ENCODE measurements at regions not wholly inside any gene's neighbourhood (a gene's known extent, or its start where the extent isn't known, plus 50 kb on each side); places are given as distances from the start of the nearest gene placed in this dataset.
"Not testable (repeated sequence)": the region's sequence is repeated elsewhere in the genome, so short reads cannot be mapped to it uniquely, and the experiment has no call there.

DNA sequence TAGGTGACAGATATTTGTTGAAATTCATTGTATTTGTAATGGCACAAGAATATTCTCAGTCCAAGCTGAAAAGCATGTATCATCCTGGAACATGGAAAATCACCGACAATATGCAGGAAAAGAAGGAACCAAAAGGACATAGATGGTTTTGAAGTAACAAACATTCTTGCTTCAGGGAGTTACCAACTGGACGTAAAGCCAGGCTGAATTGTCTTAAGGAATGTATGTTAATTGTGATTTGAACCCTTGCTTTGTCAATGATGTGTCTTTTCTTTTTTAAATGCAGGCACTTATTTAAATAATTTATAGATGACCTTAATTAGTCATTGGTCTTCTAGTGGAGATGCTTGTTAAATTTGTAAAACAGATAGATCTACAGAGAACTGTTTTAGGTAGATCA lies 489.4 kb upstream of the ZP4 start:
- H3K9me3 ChIP-seq: no peaks in the 10 kb centered on the region
- no peaks in the 10 kb centered on the region for H3K27me3 ChIP-seq
- no peaks in the 10 kb centered on the region for H3K4me1 ChIP-seq
- no peaks in the 10 kb centered on the region for H3K36me3 ChIP-seq
- H3K4me3 ChIP-seq (replicated peaks in 1 of 3): no peak overlapping the region
- intact Hi-C loops (cut with DNase I): no loop called here
- H3K27ac ChIP-seq: no peak overlapping the region
- no peak for DNase-seq
- no peak for TF ChIP-seq POLR2A (IDR thresholded peaks at IDR 0.05)
- TF ChIP-seq, protein P1, sequence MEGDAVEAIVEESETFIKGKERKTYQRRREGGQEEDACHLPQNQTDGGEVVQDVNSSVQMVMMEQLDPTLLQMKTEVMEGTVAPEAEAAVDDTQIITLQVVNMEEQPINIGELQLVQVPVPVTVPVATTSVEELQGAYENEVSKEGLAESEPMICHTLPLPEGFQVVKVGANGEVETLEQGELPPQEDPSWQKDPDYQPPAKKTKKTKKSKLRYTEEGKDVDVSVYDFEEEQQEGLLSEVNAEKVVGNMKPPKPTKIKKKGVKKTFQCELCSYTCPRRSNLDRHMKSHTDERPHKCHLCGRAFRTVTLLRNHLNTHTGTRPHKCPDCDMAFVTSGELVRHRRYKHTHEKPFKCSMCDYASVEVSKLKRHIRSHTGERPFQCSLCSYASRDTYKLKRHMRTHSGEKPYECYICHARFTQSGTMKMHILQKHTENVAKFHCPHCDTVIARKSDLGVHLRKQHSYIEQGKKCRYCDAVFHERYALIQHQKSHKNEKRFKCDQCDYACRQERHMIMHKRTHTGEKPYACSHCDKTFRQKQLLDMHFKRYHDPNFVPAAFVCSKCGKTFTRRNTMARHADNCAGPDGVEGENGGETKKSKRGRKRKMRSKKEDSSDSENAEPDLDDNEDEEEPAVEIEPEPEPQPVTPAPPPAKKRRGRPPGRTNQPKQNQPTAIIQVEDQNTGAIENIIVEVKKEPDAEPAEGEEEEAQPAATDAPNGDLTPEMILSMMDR (IDR thresholded peaks at IDR 0.05): no peak
- 78 to 87% methylated on average over 2 of the region's 2 CpGs for WGBS, 2 donors

DNA sequence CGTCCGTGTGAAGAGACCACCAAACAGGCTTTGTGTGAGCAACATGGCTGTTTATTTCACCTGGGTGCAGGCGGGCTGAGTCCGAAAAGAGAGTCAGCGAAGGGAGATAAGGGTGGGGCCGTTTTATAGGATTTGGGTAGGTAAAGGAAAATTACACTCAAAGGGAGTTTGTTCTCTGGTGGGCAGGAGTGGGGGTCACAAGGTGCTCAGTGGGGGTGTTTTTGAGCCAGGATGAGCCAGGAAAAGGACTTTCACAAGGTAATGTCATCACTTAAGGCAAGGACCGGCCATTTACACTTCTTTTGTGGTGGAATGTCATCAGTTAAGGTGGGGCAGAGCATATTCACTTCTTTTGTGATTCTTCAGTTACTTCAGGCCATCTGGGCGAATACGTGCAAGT lies 488.7 kb upstream of the ZP4 start:
- H3K9me3 ChIP-seq; H3K36me3 ChIP-seq; DNase-seq; intact Hi-C loops (cut with DNase I); H3K27me3 ChIP-seq; H3K4me1 ChIP-seq; H3K4me3 ChIP-seq (replicated peaks in 1 of 3); H3K27ac ChIP-seq: not testable (repeated sequence)
- 90% methylated on average over 9 of the region's 9 CpGs for WGBS, 2 donors

DNA sequence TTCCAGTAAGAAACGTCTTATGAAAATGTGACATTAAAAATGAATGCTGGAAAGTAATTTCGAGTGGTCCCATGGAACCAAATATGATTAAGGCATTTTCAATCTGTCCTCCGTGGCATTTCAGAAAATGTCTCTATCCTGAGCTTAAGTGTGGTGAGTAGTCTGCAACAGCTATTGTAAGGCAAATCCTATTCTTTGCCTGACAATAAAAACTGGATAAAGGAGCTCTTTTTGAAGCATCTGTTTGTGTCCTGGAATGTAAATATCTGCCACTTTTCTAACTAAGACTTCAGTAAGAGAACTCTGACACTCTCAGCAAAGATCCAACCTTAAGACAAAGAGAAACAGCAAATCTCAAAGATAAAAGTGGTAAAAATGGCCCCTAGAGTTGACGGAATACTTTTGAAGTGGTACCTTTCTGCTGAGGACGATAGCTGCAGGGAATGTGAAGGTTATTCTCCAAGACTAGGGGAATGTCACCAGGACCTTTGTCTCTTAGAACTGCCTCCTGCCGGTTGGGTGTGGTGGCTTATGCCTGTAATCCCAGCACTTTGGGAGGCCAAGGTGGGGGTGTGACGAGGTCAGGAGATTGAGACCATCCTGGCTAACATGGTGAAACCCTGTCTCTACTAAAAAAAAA lies 486.7 kb upstream of the ZP4 start:
- Histone ChIP-seq H3K4me1 (no peaks in the 10 kb centered on the region), H3K27me3 (no peaks in the 10 kb centered on the region), H3K4me3 (replicated peaks in 1 of 3) (no peak overlapping the region), H3K27ac (no peak overlapping the region), H3K36me3 (no peaks in the 10 kb centered on the region), H3K9me3 (no peaks in the 10 kb centered on the region)
- no peak for DNase-seq
- TF ChIP-seq, protein P1 (IDR thresholded peaks at IDR 0.05): no peak
- TF ChIP-seq POLR2A (IDR thresholded peaks at IDR 0.05): no peak
- intact Hi-C loops (cut with DNase I): no loop called here
- WGBS, 2 donors: 65 to 66% methylated on average over 7 of the region's 7 CpGs

DNA sequence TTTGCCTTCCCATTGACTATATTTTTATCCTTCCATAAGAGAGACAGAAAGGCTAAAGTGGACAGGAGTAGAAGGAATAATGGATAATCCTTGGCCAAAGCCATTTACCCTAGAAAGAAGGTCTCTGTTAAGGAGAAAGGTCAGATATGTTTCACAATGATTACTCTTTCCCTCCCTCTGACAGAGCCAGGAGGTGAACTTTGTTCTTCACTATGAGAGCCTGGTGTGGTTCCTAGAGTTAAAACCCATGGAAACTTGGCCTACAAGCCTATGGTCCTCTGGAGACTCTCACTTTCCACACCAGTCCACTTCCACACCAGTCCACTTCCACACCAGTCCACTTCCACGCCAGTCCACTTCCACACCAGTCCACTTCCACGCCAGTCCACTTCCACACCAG lies 479.9 kb upstream of the ZP4 start:
- 84 to 87% methylated on average over 2 of the region's 2 CpGs for WGBS, 2 donors

DNA sequence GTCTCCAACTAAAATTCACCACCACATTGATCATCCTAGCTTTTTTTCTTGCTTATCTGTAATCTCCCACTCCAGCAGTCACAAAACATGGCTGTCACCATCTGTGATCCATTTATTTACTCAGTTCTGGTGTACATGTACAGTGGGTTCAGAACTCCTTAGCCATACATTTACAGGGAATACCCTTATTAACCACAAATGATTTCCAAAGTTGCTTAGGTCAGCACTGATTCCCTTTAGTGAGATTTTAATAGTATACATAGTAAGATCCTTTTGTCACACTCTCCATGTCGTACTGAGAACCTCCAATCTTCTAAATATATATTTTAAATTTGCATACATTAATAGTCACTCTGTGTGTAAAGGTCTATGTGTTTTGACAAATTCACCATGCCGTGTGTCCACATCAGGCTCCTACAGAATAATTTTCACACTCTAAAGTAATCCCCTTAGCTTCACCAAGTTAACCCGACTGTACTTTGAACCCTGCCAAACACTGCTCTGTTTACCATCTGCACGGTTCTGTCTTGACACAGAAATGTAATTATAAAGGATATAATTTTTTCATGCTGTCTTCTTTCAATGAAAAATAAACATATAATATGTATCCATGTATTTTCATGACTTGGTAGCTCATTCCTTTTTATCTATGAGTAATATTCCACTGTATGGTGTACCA lies 473.6 kb upstream of the ZP4 start:
- Histone ChIP-seq H3K27ac (no peak overlapping the region), H3K4me3 (replicated peaks in 1 of 3) (no peak overlapping the region), H3K27me3 (no peaks in the 10 kb centered on the region), H3K9me3 (no peaks in the 10 kb centered on the region), H3K36me3 (no peaks in the 10 kb centered on the region), H3K4me1 (no peaks in the 10 kb centered on the region)
- no peak for DNase-seq
- 84% methylated on average over 4 of the region's 4 CpGs for WGBS, 2 donors
- TF ChIP-seq POLR2A (IDR thresholded peaks at IDR 0.05): no peak
- TF ChIP-seq, protein P1 (IDR thresholded peaks at IDR 0.05): no peak
- intact Hi-C loops (cut with DNase I): no loop called here

More for the DNA sequence above, 479.9 kb upstream of the ZP4 start:
- no peaks in the 10 kb centered on the region for H3K36me3 ChIP-seq
- H3K9me3 ChIP-seq: no peaks in the 10 kb centered on the region
- no peak overlapping the region for H3K4me3 ChIP-seq (replicated peaks in 1 of 3)
- no peak for TF ChIP-seq POLR2A (IDR thresholded peaks at IDR 0.05)
- TF ChIP-seq, protein P1 (IDR thresholded peaks at IDR 0.05): no peak
- no peaks in the 10 kb centered on the region for H3K4me1 ChIP-seq
- no peak overlapping the region for H3K27ac ChIP-seq
- H3K27me3 ChIP-seq: no peaks in the 10 kb centered on the region
- no peak for DNase-seq
- intact Hi-C loops (cut with DNase I): no loop called here
